K562 (cell line): ENCODE measurements at regions not wholly inside any gene's neighbourhood (a gene's known extent, or its start where the extent isn't known, plus 50 kb on each side); places are given as distances from the start of the nearest gene placed in this dataset.

ENCODE experiments used
- ATAC-seq: fragments of 200-7000 bp; cut with Tn5 transposase; 3 replicates; pipeline ENCODE4 v1.9.1; 2020; ENCODE audit warnings: moderate library complexity
- BruUV-seq: library from RNA; stranded (reverse); fragments of 400-500 nt; replicated peaks from 2 replicates; lab custom pipeline; 2021; lab: Mats Ljungman, UMichigan
- CTCF ChIA-PET: fragments of 300-600 bp; formaldehyde crosslinking; extraction: SDS; loops from one replicate; lab custom pipeline; 2021; ENCODE audit warnings: low intra/inter-chr PET ratio; lab: Yijun Ruan, JAX
- POLR2A ChIA-PET: fragments of 300-600, 350-650 bp; sonication (Branson Sonifier 250); formaldehyde crosslinking; extraction: SDS; loops from one replicate; lab custom pipeline; 2021; ENCODE audit warnings: antibody characterized with exemption, inconsistent platforms; lab: Yijun Ruan, JAX
- DNase-seq, 4 experiments: peaks; one replicate each; pipeline versions ENCODE4 v3.0.0 to v3.0.0-alpha.2; 2011 to 2018; ENCODE audit warnings: low spot score in 3 of 4, mixed read lengths in 3 of 4; ENCODE audit errors: extremely low read depth in 1 of 4
- FAIRE-seq: peaks from 2 replicates; lab custom pipeline; 2011; peaks lifted over from hg19 to GRCh38; lab: Jason Lieb, UNC
- H2AFZ ChIP-seq: 2 replicates; pipeline ENCODE4 v1.6.0; 2011; ENCODE audit warnings: low read depth, low read length, control low read depth, inconsistent platforms
- H3K27ac ChIP-seq: fragments of 200-600 bp; 3 replicates; pipeline ENCODE4 v1.8.0; 2011; ENCODE audit warnings: low read depth, mild to moderate bottlenecking, control low read depth, inconsistent platforms, low read length, moderate library complexity, mixed read lengths; ENCODE audit errors: extremely low read depth
- H3K27me3 ChIP-seq, 2 experiments: fragments of 300-600 bp in 1 of 2; 2 replicates in 1 of 2; 3 replicates in 1 of 2; pipeline versions ENCODE4 v1.6.0 to v1.8.0; 2011; ENCODE audit warnings: inconsistent platforms in 2 of 2, low read length in 2 of 2, mild to moderate bottlenecking in 1 of 2, mixed read lengths in 1 of 2, moderate library complexity in 1 of 2; ENCODE audit not compliant: control insufficient read depth in 2 of 2, insufficient read depth in 2 of 2
- H3K36me3 ChIP-seq: fragments of 300-600 bp; 3 replicates; pipeline ENCODE4 v1.8.0; 2011; ENCODE audit warnings: mild to moderate bottlenecking, low read length, inconsistent platforms; ENCODE audit not compliant: control insufficient read depth, insufficient read depth
- H3K4me1 ChIP-seq, 2 experiments: fragments of 200-600 bp in 1 of 2; replicated peaks in 1 of 2; 2 replicates in 1 of 2; 3 replicates in 1 of 2; pipeline versions ENCODE4 v1.5.1 to v1.8.0; 2011; ENCODE audit warnings: inconsistent platforms in 2 of 2, low read length in 2 of 2, mild to moderate bottlenecking in 1 of 2, mixed read lengths in 1 of 2, moderate library complexity in 1 of 2; ENCODE audit not compliant: control insufficient read depth in 2 of 2, insufficient read depth in 2 of 2
- H3K4me2 ChIP-seq: 2 replicates; pipeline ENCODE4 v1.6.1; 2011; ENCODE audit warnings: low read length, control low read depth, inconsistent platforms, mixed read lengths; ENCODE audit not compliant: insufficient read depth
- H3K4me3 ChIP-seq: fragments of 200-600 bp; sonication (generic), shearing (Covaris generic); 2 replicates; pipeline ENCODE4 v1.5.1; 2016; ENCODE audit warnings: control low read depth, inconsistent platforms
- H3K79me2 ChIP-seq: fragments of 200-600 bp; 3 replicates; pipeline ENCODE4 v1.8.0; 2011; ENCODE audit warnings: low read length, inconsistent platforms; ENCODE audit not compliant: control insufficient read depth, insufficient read depth
- H3K9ac ChIP-seq, 2 experiments: 2 replicates each; pipeline versions ENCODE4 v1.6.0 to v1.6.1; 2011; ENCODE audit warnings: low read depth in 2 of 2, low read length in 2 of 2, control low read depth in 1 of 2, inconsistent platforms in 1 of 2, mild to moderate bottlenecking in 1 of 2, mixed read lengths in 1 of 2; ENCODE audit not compliant: insufficient read depth in 1 of 2
- H3K9me1 ChIP-seq: one replicate; pipeline ENCODE4 v1.6.0; 2011; ENCODE audit warnings: inconsistent platforms, mild to moderate bottlenecking, low read length, moderate library complexity; ENCODE audit not compliant: control insufficient read depth, insufficient read depth
- H3K9me3 ChIP-seq: replicated peaks from 2 replicates; pipeline ENCODE4 v1.5.1; 2011; ENCODE audit warnings: low read depth, low read length, inconsistent platforms; ENCODE audit not compliant: control insufficient read depth, insufficient read depth
- H4K20me1 ChIP-seq: replicated peaks from 2 replicates; pipeline ENCODE4 v1.6.1; 2011; ENCODE audit warnings: low read length, inconsistent platforms, mixed read lengths; ENCODE audit not compliant: control insufficient read depth, insufficient read depth
- CHD2 ChIP-seq: IDR thresholded peaks from 2 replicates; pipeline ENCODE4 v1.6.1; 2011; ENCODE audit warnings: low read depth, low read length
- HDGF ChIP-seq: fragments of 450-650 bp; IDR thresholded peaks from 2 replicates; pipeline ENCODE4 v1.6.1; 2016
- RB1 ChIP-seq: fragments of 450-650 bp; IDR thresholded peaks from 2 replicates; pipeline ENCODE4 v1.6.1; 2017; ENCODE audit warnings: low read depth, mild to moderate bottlenecking
- SNRNP70 ChIP-seq: fragments of 200-400 bp; formaldehyde crosslinking; optimal IDR thresholded peaks from 2 replicates; pipeline ENCODE3; 2017; ENCODE audit warnings: low read depth, low read length
- TCF7L2 ChIP-seq: fragments of 150-350 bp; IDR thresholded peaks from 2 replicates; pipeline ENCODE4 v1.6.1; 2016; ENCODE audit warnings: low read depth, mild to moderate bottlenecking, low read length, moderate library complexity
- WHSC1 ChIP-seq: IDR thresholded peaks from one replicate; pipeline ENCODE4 v1.6.1; 2012; ENCODE audit warnings: low read length, control low read depth, inconsistent platforms
- ZNF121 ChIP-seq: sonication (generic); formaldehyde crosslinking; conservative IDR thresholded peaks from 2 replicates; pipeline ENCODE4 v1.8.0; 2022; ENCODE audit warnings: missing genetic modification reagents
- ZNF384 ChIP-seq: IDR thresholded peaks from 2 replicates; pipeline ENCODE4 v1.6.1; 2012; ENCODE audit warnings: low read depth, low read length, improper control_type of control experiment
- ZNF79 ChIP-seq: fragments of 250-450 bp; sonication (Bioruptor Pico); IDR thresholded peaks from 2 replicates; pipeline ENCODE4 v1.4.0; 2020; ENCODE audit warnings: low read depth, mild to moderate bottlenecking, moderate library complexity
- WGBS: fragments of 100-300 bp; shearing (Covaris generic); methylation state at CpG from one replicate; pipeline ENCODE4 v1.1.6; 2016; ENCODE audit warnings: low coverage, mixed read lengths; ENCODE audit not compliant: insufficient coverage; ENCODE audit errors: missing lambda C conversion rate; 5-methylcytosine and 5-hydroxymethylcytosine counted together
- in situ Hi-C: fragments of 300-500 bp; cut with MboI; formaldehyde crosslinking; loops from 4 replicates; pipeline ENCODE4 v1.15.0; 2018; ENCODE audit warnings: inconsistent platforms, mixed read lengths
- intact Hi-C: fragments of 100-400 bp; cut with micrococcal nuclease; formaldehyde crosslinking; loops from 2 replicates; pipeline ENCODE4 v1.14.2; 2022
- TF ChIP-seq, protein P1 (sequence below): sonication (generic); IDR thresholded peaks from 2 replicates; pipeline ENCODE4 v1.6.1; 2016
- TF ChIP-seq, protein P2 (sequence below): fragments of 200-800 bp; sonication (Bioruptor generic); IDR thresholded peaks from 2 replicates; pipeline ENCODE4 v1.6.1; 2017; ENCODE audit warnings: missing genetic modification characterization, missing compliant biosample characterization

- Histone ChIP-seq H3K9ac (no peak overlapping the region), H3K4me1 (no peaks in the 10 kb centered on the region), H3K79me2 (no peaks in the 10 kb centered on the region), H3K27ac (no peak overlapping the region), H3K4me2 (no peak overlapping the region), H3K9me1 (no peaks in the 10 kb centered on the region), H3K27me3 (peaks cover 13 to 34% of the 10 kb centered on the region in 2 experiments), H3K36me3 (no peaks in the 10 kb centered on the region), H4K20me1 (no peaks in the 10 kb centered on the region), H3K4me3 (no peak overlapping the region), H3K9me3 (no peaks in the 10 kb centered on the region), H2AFZ (no peak overlapping the region)
- ChIA-PET CTCF (no interaction called here), POLR2A (interaction anchor here (0.6 to 0.9 kb wide), 2 partner anchors 15 to 66 kb away, joined by 4 read pairs; no protein-coding TSS in a partner anchor)
- ATAC-seq: no peak; the same call in 2 of the 3 replicates
- TF ChIP-seq WHSC1 (no peak), HDGF (no peak), ZNF121 (CRISPR knock-in tag) (no peak), ZNF384 (no peak), CHD2 (no peak), ZNF79 (no peak), RB1 (no peak), SNRNP70 (no peak), TCF7L2 (no peak)
- TF ChIP-seq, protein P1, sequence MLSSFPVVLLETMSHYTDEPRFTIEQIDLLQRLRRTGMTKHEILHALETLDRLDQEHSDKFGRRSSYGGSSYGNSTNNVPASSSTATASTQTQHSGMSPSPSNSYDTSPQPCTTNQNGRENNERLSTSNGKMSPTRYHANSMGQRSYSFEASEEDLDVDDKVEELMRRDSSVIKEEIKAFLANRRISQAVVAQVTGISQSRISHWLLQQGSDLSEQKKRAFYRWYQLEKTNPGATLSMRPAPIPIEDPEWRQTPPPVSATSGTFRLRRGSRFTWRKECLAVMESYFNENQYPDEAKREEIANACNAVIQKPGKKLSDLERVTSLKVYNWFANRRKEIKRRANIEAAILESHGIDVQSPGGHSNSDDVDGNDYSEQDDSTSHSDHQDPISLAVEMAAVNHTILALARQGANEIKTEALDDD: no peak
- TF ChIP-seq, protein P2, sequence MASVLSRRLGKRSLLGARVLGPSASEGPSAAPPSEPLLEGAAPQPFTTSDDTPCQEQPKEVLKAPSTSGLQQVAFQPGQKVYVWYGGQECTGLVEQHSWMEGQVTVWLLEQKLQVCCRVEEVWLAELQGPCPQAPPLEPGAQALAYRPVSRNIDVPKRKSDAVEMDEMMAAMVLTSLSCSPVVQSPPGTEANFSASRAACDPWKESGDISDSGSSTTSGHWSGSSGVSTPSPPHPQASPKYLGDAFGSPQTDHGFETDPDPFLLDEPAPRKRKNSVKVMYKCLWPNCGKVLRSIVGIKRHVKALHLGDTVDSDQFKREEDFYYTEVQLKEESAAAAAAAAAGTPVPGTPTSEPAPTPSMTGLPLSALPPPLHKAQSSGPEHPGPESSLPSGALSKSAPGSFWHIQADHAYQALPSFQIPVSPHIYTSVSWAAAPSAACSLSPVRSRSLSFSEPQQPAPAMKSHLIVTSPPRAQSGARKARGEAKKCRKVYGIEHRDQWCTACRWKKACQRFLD (CRISPR knock-in tag): no peak
- intact Hi-C loops (no loop called here), in situ Hi-C loops (no loop called here)
- BruUV-seq: no TSS peak
- DNase-seq: no peak
- no peak for FAIRE-seq
- 0% methylated on average over 12 of the region's 12 CpGs for whole genome bisulfite sequencing
Observed at GRCh38 chr18:8501044-8501443, 108.2 kb upstream of the RAB12 start.
